Sigmoid colon (tissue), 3 donors: ENCODE measurements at regions not wholly inside any gene's neighbourhood (a gene's known extent, or its start where the extent isn't known, plus 50 kb on each side); places are given as distances from the start of the nearest gene placed in this dataset.

ENCODE experiments used
- POLR2A ChIP-seq, 2 donors: fragments of 450-650 bp; IDR thresholded peaks; one replicate each; pipeline ENCODE4 v1.6.1; 2016; ENCODE audit warnings: antibody characterized with exemption in 2 of 2, mild to moderate bottlenecking in 2 of 2, moderate library complexity in 2 of 2
- TF ChIP-seq, protein P1 (sequence below), 4 experiments: fragments of 450-650 bp in 3 of 4; fragments of 200-600 bp in 1 of 4; IDR thresholded peaks; one replicate each; pipeline ENCODE4 v1.5.1; 2016 to 2019; ENCODE audit warnings: antibody characterized with exemption in 4 of 4, mild to moderate bottlenecking in 3 of 4, moderate library complexity in 2 of 4

- no peak for TF ChIP-seq POLR2A (IDR thresholded peaks at IDR 0.05)
- TF ChIP-seq, protein P1, sequence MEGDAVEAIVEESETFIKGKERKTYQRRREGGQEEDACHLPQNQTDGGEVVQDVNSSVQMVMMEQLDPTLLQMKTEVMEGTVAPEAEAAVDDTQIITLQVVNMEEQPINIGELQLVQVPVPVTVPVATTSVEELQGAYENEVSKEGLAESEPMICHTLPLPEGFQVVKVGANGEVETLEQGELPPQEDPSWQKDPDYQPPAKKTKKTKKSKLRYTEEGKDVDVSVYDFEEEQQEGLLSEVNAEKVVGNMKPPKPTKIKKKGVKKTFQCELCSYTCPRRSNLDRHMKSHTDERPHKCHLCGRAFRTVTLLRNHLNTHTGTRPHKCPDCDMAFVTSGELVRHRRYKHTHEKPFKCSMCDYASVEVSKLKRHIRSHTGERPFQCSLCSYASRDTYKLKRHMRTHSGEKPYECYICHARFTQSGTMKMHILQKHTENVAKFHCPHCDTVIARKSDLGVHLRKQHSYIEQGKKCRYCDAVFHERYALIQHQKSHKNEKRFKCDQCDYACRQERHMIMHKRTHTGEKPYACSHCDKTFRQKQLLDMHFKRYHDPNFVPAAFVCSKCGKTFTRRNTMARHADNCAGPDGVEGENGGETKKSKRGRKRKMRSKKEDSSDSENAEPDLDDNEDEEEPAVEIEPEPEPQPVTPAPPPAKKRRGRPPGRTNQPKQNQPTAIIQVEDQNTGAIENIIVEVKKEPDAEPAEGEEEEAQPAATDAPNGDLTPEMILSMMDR (IDR thresholded peaks at IDR 0.05) = no peak
Observed at GRCh38 chr14:104377256-104377655, 202.3 kb upstream of the C14orf180 start.
